ENCODE measurements at regions not wholly inside any gene's neighbourhood (a gene's known extent, or its start where the extent isn't known, plus 50 kb on each side); places are given as distances from the start of the nearest gene placed in this dataset.
A peak's percentile ranks its signal among the peaks of the same experiment; 100 is the strongest.
"Not testable (repeated sequence)": the region's sequence is repeated elsewhere in the genome, so short reads cannot be mapped to it uniquely, and the experiment has no call there.

DNA sequence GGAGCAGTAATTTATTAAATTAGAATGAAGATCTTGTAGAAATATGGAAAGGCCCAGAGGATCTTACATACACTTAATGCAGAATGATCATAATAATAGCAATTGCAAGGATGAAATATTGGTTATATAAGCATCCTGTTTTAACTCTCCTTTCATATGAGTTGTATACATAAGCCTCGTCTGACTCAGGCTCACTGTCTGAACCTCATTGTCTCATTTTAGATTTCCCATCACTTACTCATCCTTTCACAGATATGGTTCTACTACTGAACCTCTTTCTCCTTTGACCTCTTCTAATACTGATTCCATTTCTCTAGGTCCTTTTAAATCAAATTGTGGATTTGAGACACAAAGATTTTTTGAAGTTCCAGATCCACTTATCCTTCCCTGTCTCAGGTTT is 277.3 kb upstream of the TRPC5 start:
- DNase-seq = no peak

DNA sequence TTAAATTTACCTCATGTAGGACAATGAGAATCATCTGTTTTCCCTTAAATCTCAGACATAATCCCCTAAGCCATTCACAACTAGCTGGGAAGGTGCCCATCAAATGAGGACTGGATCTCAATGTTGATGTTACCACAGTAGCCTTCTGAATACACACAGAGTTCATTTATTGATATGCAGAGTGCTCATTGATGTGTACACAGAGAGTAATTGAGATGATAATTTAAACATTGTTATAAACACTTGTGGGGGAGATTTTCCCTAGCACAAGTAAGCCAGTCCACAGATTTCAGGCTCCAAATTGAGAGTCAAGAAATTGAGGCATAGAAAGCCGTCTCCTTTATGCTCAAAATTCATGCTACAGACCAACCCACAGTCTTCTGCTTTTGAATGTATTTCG is 273.4 kb upstream of the TRPC5 start:
- no peak for DNase-seq

DNA sequence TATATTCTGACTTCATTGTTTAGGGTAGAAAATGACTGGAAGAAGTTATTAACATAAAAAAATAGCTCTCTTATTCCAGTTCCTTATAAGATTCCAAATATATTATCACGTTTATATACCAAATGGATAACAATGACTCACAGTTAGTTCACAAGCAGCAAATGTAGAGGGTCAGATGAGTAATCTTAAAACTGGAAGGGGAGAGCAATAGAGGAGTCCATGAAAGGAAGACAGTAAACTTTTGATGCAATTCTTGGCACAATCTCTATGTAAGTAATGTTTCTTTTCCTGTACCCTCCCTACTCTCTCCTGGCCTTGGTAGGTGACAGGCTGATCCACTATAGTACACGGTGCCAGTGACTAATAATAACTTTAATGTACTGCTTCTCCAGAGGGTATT is 259.0 kb upstream of the TRPC5 start:
- DNase-seq = no peak

DNA sequence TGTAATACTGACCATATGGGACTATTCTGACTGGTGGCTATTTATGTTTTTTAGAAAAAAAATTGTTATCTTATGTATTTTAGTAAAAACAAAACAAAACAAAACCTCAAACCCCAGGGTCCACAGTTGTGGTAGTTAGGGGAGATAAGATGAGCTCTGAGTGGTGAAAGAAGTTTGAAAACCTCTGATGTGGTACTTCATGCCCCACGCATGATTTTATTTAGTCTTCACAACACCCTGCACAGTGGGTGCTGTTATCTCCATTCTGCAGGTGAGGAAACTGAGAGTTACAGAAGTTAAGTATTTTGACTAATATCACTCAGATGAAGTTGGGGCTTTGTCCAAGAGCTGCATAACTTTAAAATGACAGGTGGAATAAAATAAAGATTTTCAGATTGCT is 230.6 kb upstream of the TRPC5 start:
- DNase-seq = no peak

DNA sequence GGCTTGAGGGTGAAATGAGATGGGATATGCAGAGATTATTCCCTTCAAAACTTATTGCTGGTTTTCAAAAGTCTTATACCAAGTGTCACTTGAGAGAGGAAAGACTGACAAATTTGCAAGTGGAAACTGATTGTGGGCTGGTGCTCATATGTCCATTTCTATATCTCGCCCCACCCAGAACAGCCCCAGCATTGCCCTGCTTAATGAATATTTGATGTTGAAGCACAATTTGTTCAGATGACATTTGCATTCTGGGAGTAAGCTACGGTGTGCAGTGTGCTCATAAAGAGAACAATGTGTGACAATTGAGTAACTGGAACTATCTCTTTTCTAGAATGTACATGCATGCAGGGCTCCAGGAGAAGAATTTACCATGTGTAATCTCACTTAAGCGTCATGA is 223.5 kb upstream of the TRPC5 start:
- no peak for DNase-seq

DNA sequence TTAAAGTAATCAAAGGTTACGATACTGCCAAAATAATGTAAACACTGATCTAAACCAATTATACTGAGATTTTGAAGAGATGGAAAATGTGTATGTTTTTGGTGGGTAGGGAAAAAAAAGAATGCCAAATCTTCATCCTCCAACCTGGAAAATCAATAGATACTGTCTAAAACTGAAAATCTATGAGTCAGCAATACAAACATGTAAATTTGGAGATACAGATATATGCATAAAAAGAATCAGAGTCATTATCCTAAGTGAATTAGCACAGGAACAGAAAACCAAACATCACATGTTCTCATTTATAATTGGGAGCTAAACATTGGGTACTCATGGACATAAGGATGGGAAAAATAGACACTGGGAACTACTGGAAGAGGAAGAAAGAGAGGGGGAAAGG is 197.4 kb upstream of the TRPC5 start:
- no peak for DNase-seq

DNA sequence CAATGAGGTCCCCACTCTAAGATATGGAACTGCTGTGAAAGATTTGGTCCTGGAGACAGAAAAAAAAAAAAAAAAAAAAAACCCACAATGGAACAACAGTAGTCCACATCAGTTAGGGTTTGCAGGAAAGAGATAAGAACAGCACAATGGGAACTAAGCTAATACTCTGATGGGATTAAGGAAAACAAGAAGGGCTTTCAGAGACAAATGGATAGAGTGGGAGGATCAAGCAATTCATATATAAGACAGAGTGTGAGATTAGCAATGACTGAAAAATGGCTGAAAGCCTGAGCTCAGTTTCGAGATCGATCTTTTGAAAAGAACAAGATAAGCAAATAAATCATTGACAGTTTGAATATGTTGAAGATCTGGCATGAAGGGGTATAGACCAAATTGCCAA is 188.4 kb upstream of the TRPC5 start:
- no peak for DNase-seq

DNA sequence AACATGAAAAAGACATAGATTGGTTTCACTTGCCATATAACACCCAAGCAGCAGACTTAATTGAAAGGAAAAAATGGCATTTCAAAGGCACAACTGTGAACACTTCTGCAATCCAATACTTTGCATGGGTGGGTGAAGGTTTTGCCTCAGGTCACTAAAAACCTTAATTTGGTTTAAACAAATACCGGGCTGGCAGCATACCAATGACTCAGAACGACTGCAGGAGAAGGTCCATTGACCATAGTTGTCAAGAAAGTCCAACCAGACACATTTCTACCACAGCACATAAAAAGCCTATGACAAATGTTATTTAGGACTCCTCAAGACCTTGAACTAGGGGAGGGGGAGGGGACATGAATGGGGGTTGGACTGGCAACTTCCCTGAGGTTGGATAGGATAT is 183.6 kb upstream of the TRPC5 start:
- DNase-seq = no peak

DNA sequence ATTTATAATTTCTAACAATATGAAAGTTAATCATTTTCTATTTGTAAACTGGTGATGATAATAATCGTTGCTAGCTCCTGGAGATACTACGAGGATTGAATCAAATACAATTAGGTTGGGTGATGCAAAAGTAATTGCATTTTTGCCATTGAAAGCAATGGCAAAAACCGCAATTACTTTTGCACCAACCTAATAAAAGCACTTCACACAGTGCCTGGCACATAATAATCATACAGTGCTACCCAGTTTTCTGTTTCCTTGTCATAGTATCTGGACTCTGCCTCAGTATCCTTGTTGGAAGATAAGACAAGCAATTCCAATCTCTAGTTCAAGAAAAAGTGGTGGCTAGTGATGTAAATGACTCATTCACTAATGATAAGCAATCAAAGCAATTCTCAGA is 176.8 kb upstream of the TRPC5 start:
- DNase-seq = no peak

DNA sequence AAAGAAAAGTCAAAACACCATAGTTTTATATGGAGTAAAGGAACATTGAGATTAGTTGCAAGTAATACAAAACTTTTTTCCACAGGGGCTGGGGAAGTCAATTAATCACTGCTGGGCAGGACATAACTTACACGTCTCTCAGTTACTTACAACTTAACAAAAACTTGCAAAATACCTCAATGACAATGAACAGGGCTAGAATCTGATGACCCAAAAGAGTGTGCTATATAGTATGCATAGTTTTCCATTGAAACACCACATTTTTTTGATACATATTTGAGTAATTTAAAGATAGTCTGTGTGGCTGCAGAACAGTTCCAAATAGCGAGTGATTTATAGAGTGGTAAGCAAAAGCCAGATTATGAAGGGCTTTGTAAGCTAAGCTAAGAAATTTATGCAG is 172.3 kb upstream of the TRPC5 start:
- no peak for DNase-seq

DNA sequence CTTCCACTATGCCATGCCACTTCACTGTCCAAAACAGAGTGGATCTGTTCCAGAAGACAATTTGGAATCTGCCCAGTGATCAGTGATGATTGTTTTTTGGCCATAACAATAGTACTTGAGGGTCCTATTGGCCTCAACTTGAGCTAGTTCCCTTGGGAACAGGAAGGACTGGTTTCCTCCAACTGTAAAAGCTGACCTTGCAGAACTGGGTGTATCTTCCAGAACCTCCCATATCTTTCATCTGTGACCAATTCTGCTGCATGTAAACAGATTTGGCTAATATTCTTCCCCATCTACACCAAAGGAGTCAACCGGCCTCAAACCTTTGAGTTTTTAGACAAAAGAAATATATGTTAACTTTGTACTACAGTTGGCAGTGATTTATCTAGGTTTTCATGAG is 165.1 kb upstream of the TRPC5 start:
- no peak for DNase-seq

DNA sequence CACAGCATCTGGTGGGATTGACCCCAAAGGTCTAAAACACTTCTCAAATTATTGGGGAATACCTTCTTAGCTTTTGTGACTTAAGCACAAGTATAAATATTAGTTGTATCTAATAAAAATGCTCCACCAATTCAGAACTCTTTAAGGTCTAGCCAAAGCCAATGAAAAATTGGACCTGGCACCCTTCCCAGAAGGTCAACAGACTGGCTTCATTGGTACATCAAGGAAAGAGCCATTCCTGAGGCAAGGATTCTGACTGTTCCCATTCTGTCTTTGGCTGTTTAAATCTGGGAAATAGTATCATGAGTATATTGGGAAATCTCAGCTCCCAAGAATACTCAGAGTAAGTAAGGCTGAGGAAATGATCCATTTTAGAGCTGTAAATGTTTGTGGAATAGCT is 153.0 kb upstream of the TRPC5 start:
- DNase-seq = no peak

DNA sequence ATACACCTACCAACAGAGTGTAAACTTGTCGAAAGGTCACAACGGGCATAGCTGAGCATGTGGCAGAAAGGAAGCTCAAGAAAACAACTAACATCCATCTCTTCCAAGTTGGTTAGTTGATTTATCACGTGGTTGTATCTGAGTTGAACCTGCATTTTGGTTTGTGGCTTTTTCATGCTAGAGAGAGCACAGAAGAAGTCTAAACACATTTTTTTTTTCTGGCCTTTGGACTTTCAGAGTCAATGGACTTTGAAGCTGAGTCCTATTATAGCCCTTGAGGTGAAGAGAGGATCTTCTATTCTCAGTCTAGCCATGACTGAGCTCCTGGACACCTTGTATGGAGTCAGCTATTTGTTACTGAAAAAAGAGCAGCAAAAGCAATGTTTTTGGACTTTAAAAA is 150.6 kb upstream of the TRPC5 start:
- DNase-seq = no peak

DNA sequence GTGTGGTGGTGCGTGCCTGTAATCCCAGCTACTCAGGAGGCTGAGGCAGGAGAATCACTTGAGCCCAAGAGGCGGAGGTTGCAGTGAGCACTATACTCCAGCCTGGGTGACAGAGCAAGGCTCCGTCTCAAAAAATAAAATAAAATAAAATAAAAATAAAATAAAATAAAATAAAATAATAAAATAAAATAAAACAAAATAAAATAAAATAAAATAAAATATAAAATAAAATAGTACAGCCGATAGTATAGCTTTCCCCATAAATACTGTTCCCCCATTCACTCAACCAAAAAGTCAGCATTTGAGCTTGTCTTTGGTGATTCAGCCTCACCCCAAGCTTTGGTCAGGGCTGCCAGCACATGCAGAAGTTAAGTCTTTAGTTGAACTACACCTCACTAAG is 144.2 kb upstream of the TRPC5 start:
- DNase-seq = not testable (repeated sequence)

DNA sequence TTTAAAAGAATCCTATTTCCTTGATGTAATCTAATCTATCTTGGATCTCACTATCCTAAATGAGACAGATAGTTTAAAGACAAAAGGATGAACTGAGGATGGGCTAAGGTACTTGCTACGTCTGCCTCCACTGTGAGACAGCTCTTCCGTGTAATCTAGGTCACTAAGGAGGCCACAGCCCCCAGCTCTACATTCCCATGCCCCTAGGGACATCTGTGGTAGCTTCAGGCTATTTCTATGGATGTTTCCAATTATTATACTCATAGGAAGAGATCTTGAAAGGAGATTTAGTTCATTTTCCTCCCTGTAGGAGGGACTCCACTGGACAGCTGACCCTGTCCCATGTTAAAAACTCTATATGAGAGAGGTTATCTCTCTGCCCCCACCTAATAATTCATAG is 140.8 kb upstream of the TRPC5 start:
- no peak for DNase-seq

DNA sequence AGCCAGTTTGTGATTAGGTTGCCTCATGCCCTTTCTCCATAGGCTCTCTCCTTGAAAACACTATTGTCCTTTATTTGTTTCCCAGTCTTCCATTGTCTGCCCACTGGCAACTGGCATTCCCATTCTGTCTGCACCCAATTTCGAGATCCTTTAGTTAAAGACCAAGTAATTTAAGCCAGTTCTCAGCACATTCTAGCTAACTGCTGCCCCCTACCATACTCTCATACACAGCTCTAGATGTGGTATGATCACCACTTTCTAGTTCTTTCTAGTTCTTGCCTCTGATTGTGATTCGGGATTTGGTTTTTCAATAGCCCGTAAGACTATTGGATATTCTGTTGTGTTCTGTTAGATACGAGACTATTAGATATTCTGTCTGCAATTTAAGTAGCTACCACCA is 135.8 kb upstream of the TRPC5 start:
- DNase-seq = no peak

DNA sequence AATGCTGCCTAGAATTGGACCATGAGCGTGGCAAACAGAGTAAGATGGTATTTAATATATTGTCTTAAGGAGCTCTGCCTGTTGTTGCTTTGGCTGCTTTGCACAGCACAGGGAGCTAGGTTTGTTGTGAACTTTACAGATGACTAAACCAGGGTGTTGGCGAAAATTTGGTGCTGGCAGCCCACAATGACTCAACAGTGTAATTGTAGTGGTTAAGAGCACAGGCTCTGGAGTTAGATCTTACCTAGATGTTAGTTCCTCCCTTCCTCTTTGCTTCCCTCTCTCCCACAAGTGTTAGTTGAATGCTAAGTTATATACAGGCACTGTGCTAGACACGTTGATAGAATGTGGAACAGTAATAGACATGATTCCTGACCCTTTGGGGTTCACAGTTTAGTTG is 128.9 kb upstream of the TRPC5 start:
- DNase-seq = peak; percentile 1

DNA sequence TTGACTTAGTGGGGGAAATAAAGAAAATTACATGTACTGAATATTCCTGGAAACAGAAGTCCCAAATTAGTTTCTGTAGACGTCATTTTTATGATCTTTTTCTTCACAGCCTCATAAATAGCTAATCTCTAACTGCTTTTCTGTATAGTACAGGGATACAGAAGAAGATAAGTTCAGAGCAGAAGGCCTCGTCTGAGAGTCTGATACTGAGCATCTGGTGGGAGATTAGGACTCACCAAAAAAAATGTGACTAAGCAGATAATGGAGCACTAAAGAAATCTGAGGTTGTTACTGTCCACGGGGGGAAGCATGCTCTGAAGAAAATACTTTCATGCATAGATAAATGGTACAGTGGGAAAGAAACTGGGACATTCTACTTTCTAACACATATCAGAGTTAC is 115.3 kb upstream of the TRPC5 start:
- DNase-seq = no peak

DNA sequence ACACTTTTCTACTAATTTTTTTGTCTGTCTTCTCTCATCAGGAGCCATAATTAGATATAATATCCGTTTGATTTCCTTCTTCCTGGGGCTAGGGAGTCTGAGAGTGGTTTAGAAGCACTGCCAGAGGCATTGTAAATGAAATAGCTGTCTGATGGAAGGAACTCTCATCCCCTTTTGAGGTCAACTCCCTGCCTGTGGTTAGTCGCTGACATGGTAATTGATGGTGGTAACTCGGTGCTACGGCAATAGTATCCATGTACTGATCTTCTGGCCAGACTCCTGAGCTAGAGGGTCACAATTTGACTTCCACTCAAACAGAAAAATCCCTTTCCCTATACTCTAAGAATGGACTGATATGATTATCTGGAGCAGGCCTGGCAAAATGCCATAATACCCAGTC is 108.1 kb upstream of the TRPC5 start:
- no peak for DNase-seq

DNA sequence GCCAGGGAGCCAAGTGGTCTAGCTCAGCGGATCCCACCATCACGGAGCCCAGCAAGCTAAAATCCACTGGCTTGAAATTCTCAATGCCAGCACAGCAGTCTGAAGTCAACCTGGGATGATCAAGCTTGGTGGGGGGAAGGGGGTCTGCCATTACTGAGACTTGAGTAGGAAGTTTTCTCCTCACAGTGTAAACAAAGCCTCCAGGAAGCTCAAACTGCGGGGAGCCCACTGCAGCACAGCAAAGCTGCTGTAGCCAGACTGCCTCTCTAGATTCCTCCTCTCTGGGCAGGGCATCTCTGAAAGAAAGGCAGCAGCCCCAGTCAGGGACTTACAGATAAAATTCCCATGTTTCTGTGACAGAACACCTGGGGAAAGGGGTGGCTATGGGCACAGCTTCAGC is 98.8 kb upstream of the TRPC5 start:
- DNase-seq = not testable (repeated sequence)

DNA sequence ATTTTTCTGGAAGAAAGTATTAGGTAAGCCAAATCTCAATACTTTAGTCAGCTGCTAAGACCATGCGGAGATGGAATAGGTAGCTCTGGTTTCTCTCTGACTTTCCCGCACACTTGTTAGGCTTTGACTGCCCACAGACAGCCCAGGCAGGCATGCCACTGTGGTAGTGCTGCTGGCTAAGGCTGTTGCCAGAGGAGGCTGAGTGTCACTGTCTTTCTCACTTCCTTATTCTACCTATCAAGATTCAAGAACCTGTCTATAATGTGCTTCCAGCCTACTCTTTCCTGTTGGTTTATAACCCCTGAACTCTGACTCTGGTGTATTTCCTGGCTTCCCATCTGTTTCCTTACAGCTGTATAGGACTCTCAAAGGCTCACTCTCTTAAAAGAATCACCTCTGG is 81.8 kb upstream of the TRPC5 start:
- DNase-seq = no peak

DNA sequence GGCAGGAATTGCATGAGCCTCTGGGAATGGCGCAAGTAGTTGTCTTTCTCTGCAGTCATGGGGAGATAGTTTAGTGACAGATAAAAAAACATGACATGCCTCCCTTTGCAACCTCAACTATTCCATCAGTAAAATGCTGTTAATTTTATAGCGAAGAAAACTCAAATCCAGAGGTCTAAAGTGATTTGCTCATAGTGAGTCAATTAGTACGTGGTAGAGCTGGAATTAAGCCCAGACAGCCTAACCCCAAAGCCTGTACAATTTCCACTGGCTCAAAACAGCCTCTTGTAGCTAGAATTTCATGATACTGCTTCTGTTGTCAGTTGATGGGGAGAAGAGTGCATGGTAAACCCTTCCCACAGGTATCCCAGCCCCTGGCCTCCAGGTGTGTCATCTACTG is 81.3 kb upstream of the TRPC5 start:
- no peak for DNase-seq

DNA sequence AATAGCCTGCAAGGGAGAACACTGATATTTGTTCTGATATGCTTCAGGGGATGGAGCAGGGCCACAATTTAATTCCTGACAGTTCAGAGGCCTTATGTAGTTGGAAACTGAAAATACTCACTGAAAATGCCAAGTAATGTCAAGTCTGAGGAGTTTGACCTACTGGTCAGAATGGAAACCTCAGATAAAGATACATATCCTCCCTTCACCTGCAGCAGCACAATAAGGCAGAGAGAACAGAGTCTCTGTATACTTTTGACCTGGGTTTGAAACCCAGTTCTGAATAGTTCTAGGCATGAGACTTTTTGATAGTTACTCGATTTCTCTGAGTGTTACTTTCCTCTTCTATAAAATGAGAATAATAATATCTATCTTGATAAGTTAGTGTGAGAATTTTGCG is 65.8 kb upstream of the TRPC5 start:
- DNase-seq = no peak

DNA sequence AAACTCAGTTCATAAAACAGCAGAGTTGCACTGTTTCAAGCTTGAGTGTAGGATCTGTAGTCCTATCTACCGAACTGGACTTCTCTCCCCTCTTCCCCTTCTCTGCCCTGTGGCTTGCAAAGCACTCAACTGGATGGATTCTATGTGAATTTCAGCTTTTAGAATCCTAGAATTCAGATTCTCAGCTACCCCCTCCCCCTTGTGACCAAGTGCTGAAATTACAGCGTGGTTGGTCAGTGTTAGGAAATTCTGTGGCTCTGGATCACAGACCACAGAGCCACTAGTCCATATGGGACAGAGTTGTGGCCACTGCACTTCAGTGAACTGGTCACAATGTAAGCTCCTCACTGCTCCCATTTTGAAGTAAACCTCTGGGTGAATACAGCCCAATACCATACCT is 64.6 kb upstream of the TRPC5 start:
- DNase-seq = no peak

DNA sequence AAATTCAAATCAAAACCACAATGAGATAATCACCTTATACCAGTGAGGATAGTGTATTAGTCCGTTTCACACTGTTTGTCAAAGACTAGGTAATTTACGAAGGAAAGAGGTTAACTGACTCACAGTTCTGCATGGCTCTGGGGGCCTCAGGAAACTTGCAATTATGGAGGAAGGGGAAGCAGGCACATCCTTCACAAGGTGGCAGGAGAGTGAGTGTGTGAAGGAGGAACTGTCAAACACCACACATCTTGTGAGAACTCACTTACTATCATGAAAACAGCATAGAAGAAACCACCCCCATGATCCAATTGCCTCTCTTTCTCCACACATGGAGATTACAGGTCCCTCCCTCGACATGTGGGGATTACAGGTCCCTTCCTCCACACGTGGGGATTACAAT is 54.7 kb upstream of the TRPC5 start:
- no peak for DNase-seq

Measured in stimulated activated CD4-positive, alpha-beta T cell treated with anti-CD3 and anti-CD28 coated beads, Interleukin-15, amount 100 ng/mL, for 24 hours (primary cell).